ENCODE measurements at regions not wholly inside any gene's neighbourhood (a gene's known extent, or its start where the extent isn't known, plus 50 kb on each side); places are given as distances from the start of the nearest gene placed in this dataset.

GRCh38 chr2:17311106-17311619 is 207.1 kb downstream of the RAD51AP2 start:
- no peak for DNase-seq (ENCODE audit: low read depth, low spot score)
- no TSS peak for BruUV-seq (replicated peaks)
- no peaks in the 10 kb centered on the region for H3K36me3 ChIP-seq (ENCODE audit: control insufficient read depth, insufficient read depth, low read length)
- intact Hi-C loops (cut with micrococcal nuclease; ENCODE audit: unreplicated experiment), result no loop called here
- no peaks in the 10 kb centered on the region for H3K9me3 ChIP-seq (ENCODE audit: control insufficient read depth, insufficient read depth, low read depth, low read length)
- H3K4me3 ChIP-seq (ENCODE audit: low read depth in 2 of 2, low read length in 2 of 2), result no peak overlapping the region
- ATAC-seq, result no peak
- H3K27ac ChIP-seq (ENCODE audit: low read length), result no peak overlapping the region
- H3K4me1 ChIP-seq (ENCODE audit: control insufficient read depth, insufficient read depth, low read length), result no peaks in the 10 kb centered on the region
- CTCF ChIA-PET, result no interaction called here
- H3K27me3 ChIP-seq (ENCODE audit: control insufficient read depth, insufficient read depth, low read length), result no peaks in the 10 kb centered on the region
- TF ChIP-seq SIN3A (IDR thresholded peaks at IDR 0.05; ENCODE audit: borderline replicate concordance, insufficient read depth, low read depth, low read length) (no peak), REST (IDR thresholded peaks at IDR 0.05; ENCODE audit: insufficient read depth in 1 of 2, low read depth in 2 of 2, low read length in 1 of 2) (no peak), POLR2AphosphoS5 (IDR thresholded peaks at IDR 0.05; ENCODE audit: low read depth, low read length) (no peak), CTCF (IDR thresholded peaks at IDR 0.05) (no peak), TCF7L2 (IDR thresholded peaks at IDR 0.05; ENCODE audit: low read depth, low read length) (no peak)
- POLR2A ChIA-PET, result no interaction called here
- in situ Hi-C loops (cut with HindIII; ENCODE audit: low pct_unique_long_range_greater_than_20kb, low sequenced_read_pairs), result no loop called here

GRCh38 chr2:17309741-17310339 is 208.4 kb downstream of the RAD51AP2 start:
- intact Hi-C loops (cut with micrococcal nuclease; ENCODE audit: unreplicated experiment) (loop anchor here (1.0 kb wide), 1 partner anchor 537 kb away; no protein-coding TSS in a partner anchor), in situ Hi-C loops (cut with HindIII; ENCODE audit: low pct_unique_long_range_greater_than_20kb, low sequenced_read_pairs) (no loop called here)
- no TSS peak for BruUV-seq (replicated peaks)
- TF ChIP-seq CTCF (IDR thresholded peaks at IDR 0.05) (peak; percentile 80), SIN3A (IDR thresholded peaks at IDR 0.05; ENCODE audit: borderline replicate concordance, insufficient read depth, low read depth, low read length) (no peak)
- POLR2A ChIA-PET, result interaction anchor here (0.7 kb wide), 1 partner anchor 64 kb away, joined by 3 read pairs; no protein-coding TSS in a partner anchor
- Histone ChIP-seq H3K4me1 (ENCODE audit: control insufficient read depth, insufficient read depth, low read length) (no peaks in the 10 kb centered on the region), H3K4me3 (ENCODE audit: low read depth in 2 of 2, low read length in 2 of 2) (no peak overlapping the region), H3K9me3 (ENCODE audit: control insufficient read depth, insufficient read depth, low read depth, low read length) (no peaks in the 10 kb centered on the region), H3K36me3 (ENCODE audit: control insufficient read depth, insufficient read depth, low read length) (no peaks in the 10 kb centered on the region), H3K27ac (ENCODE audit: low read length) (no peak overlapping the region), H3K27me3 (ENCODE audit: control insufficient read depth, insufficient read depth, low read length) (no peaks in the 10 kb centered on the region)
- ATAC-seq (peak; percentile 76), DNase-seq (ENCODE audit: low read depth, low spot score) (peak; percentile 20)
- CTCF ChIA-PET, result interaction anchor here (0.6 to 0.7 kb wide), 2 partner anchors 59 to 537 kb away, joined by 3 to 5 read pairs; no protein-coding TSS in a partner anchor

All from Panc1 (cell line).